SU-DHL-6 (cell line): ENCODE measurements at regions not wholly inside any gene's neighbourhood (a gene's known extent, or its start where the extent isn't known, plus 50 kb on each side); places are given as distances from the start of the nearest gene placed in this dataset.

Source experiments
- H2AFZ ChIP-seq: fragments of 200-600 bp; sonication (generic); 2 replicates; pipeline ENCODE4 v1.6.1; 2014; ENCODE audit warnings: low read depth, mild to moderate bottlenecking, moderate library complexity, mixed read lengths, antibody characterized with exemption, low read length; ENCODE audit not compliant: severe bottlenecking
- H3F3A ChIP-seq: fragments of 200-600 bp; shearing (Covaris generic); 2 replicates; pipeline ENCODE4 v1.6.0; 2016; ENCODE audit warnings: antibody characterized with exemption, mild to moderate bottlenecking; ENCODE audit not compliant: insufficient read depth
- H3K27ac ChIP-seq: fragments of 200-600 bp; sonication (generic); 2 replicates; pipeline ENCODE4 v1.5.1; 2016; ENCODE audit warnings: low read depth, mild to moderate bottlenecking, low read length, moderate library complexity, mixed read lengths
- H3K27me3 ChIP-seq: fragments of 200-600 bp; sonication (generic), shearing (Covaris generic); 2 replicates; pipeline ENCODE4 v1.6.0; 2014; ENCODE audit warnings: mild to moderate bottlenecking, low read length
- H3K36me3 ChIP-seq: fragments of 200-600 bp; sonication (generic); 2 replicates; pipeline ENCODE4 v1.6.1; 2014; ENCODE audit warnings: mild to moderate bottlenecking, low read length, mixed read lengths
- H3K4me2 ChIP-seq: fragments of 300-600, 200-600 bp; shearing (Covaris generic), sonication (generic); 2 replicates; pipeline ENCODE4 v1.6.0; 2014; ENCODE audit warnings: low read length, low read depth, mild to moderate bottlenecking; ENCODE audit not compliant: poor library complexity, severe bottlenecking
- H3K4me3 ChIP-seq: fragments of 200-600 bp; sonication (generic); 2 replicates; pipeline ENCODE4 v1.5.1; 2014; ENCODE audit warnings: antibody characterized with exemption, low read length, mild to moderate bottlenecking, mixed read lengths; ENCODE audit not compliant: insufficient read depth, poor library complexity, severe bottlenecking
- H3K79me2 ChIP-seq: fragments of 200-600 bp; sonication (generic); 2 replicates; pipeline ENCODE4 v1.6.1; 2014; ENCODE audit warnings: mild to moderate bottlenecking, low read length, moderate library complexity; ENCODE audit not compliant: insufficient read depth
- H3K9ac ChIP-seq: fragments of 200-600 bp; sonication (generic); 2 replicates; pipeline ENCODE4 v1.7.0; 2014; ENCODE audit warnings: mild to moderate bottlenecking, low read length
- H3K9me2 ChIP-seq: fragments of 200-600 bp; sonication (generic); replicated peaks from 2 replicates; pipeline ENCODE4 v1.6.1; 2014; ENCODE audit warnings: low read length; ENCODE audit not compliant: insufficient read depth
- H3K9me3 ChIP-seq: fragments of 200-600 bp; sonication (generic); 2 replicates; pipeline ENCODE4 v1.6.1; 2014; ENCODE audit warnings: low read length, mixed read lengths; ENCODE audit not compliant: insufficient read depth
- H4K20me1 ChIP-seq: fragments of 200-600 bp; sonication (generic); 2 replicates; pipeline ENCODE4 v1.6.1; 2014; ENCODE audit warnings: low read depth, mild to moderate bottlenecking, antibody characterized with exemption, low read length, moderate library complexity, mixed read lengths
- EZH2phosphoT487 ChIP-seq: fragments of 200-600 bp; sonication (generic), shearing (Covaris generic); conservative IDR thresholded peaks from 2 replicates; pipeline ENCODE4 v1.6.1; 2018; ENCODE audit warnings: mild to moderate bottlenecking, antibody characterized with exemption, low read length, moderate library complexity, mixed read lengths
- TF ChIP-seq, protein P1 (sequence below): fragments of 200-600 bp; sonication (generic); IDR thresholded peaks from one replicate; pipeline ENCODE4 v1.5.1; 2017; ENCODE audit warnings: antibody characterized with exemption, mild to moderate bottlenecking, low read length, moderate library complexity; ENCODE audit not compliant: insufficient read depth, poor library complexity, severe bottlenecking

DNA sequence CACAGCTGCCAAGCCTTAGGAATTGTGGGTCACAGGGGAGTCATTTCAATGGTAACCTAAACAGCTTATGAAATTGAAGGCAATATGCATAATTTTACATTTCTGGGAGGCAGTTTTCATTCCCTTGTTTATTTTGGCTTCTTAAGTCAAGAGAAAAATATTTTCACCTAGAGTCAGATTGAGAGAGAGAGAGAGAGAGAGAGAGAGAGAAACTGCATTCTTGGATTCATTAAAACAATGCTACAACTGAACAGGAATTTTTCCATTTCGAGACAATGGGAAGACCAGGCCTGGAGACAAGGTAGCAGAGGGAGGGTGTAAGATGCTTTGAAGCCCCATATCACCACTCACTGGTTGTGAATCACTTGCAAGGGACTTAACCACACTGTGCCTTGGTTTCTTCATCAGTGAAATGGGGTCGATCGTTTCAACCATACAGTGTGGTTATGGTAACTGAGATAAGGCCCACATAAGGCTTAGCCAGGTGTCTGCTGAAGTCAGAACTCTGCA, 224.7 kb upstream of the IRX3 start:
- TF ChIP-seq, protein P1, sequence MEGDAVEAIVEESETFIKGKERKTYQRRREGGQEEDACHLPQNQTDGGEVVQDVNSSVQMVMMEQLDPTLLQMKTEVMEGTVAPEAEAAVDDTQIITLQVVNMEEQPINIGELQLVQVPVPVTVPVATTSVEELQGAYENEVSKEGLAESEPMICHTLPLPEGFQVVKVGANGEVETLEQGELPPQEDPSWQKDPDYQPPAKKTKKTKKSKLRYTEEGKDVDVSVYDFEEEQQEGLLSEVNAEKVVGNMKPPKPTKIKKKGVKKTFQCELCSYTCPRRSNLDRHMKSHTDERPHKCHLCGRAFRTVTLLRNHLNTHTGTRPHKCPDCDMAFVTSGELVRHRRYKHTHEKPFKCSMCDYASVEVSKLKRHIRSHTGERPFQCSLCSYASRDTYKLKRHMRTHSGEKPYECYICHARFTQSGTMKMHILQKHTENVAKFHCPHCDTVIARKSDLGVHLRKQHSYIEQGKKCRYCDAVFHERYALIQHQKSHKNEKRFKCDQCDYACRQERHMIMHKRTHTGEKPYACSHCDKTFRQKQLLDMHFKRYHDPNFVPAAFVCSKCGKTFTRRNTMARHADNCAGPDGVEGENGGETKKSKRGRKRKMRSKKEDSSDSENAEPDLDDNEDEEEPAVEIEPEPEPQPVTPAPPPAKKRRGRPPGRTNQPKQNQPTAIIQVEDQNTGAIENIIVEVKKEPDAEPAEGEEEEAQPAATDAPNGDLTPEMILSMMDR: no peak
- TF ChIP-seq EZH2phosphoT487: no peak
- H3K4me2 ChIP-seq: no peak overlapping the region
- no peak overlapping the region for H3K4me3 ChIP-seq
- H3K9me2 ChIP-seq: no peaks in the 10 kb centered on the region
- no peak overlapping the region for H3K27ac ChIP-seq
- no peaks in the 10 kb centered on the region for H4K20me1 ChIP-seq
- no peak overlapping the region for H2AFZ ChIP-seq
- no peaks in the 10 kb centered on the region for H3K79me2 ChIP-seq
- no peaks in the 10 kb centered on the region for H3K9me3 ChIP-seq
- no peaks in the 10 kb centered on the region for H3K27me3 ChIP-seq
- no peak overlapping the region for H3K9ac ChIP-seq
- H3F3A ChIP-seq: no peaks in the 10 kb centered on the region
- H3K36me3 ChIP-seq: no peaks in the 10 kb centered on the region

DNA sequence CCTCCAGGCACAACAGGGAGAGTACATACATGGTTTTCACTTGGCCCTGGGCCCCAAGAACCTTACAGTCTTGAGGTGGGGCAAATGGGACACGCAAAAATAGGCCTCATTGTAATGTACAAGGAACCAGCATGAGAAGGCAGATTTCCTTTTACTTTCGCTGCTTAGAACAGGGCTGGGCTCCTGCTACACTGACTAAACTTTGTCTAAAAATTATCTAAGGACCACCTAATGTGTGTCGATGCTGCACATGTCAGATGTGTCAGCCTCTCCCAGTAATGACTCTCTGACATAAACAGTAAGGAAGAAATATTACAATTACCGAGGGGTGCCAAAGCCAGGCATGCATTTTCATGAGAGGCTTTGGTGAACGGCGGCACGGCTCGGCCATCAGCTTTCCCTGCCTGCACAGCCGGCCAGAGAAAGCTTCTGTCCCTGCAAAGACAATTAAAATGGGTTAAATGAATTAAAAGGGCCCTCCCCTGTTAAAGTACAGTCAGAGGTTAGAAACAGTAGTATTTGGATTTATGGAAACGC, 224.2 kb upstream of the IRX3 start:
- TF ChIP-seq, protein P1: no peak
- no peak for TF ChIP-seq EZH2phosphoT487
- Histone ChIP-seq H3K9me2 (no peaks in the 10 kb centered on the region), H3K9ac (no peak overlapping the region), H3K79me2 (no peaks in the 10 kb centered on the region), H3K36me3 (no peaks in the 10 kb centered on the region), H3K9me3 (no peaks in the 10 kb centered on the region), H3K27ac (no peak overlapping the region), H3K4me3 (no peak overlapping the region), H3K4me2 (no peak overlapping the region), H3F3A (no peaks in the 10 kb centered on the region), H3K27me3 (no peaks in the 10 kb centered on the region), H2AFZ (no peak overlapping the region), H4K20me1 (no peaks in the 10 kb centered on the region)

DNA sequence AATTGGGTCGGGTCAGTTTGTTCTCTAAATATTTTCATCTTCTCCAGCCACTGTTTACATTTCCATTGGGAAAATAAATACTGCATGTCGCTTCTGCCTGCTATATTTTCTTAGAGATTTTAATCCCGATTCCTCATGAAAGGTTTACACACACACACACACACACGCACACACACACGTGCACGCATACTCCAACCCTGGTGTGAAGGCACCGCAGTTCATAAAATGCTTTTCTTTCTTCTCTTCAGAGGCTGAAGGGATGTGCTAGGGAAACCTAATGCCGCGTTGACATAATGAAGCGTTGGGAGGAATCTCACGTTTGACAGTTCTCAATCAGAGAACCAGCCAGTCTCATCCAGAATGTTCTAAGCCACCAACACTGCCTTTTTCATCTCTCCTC, 222.9 kb upstream of the IRX3 start:
- Histone ChIP-seq H3F3A (no peaks in the 10 kb centered on the region), H3K9me2 (no peaks in the 10 kb centered on the region), H3K9ac (no peak overlapping the region), H3K36me3 (no peaks in the 10 kb centered on the region), H3K9me3 (no peaks in the 10 kb centered on the region), H3K4me3 (no peak overlapping the region), H2AFZ (no peak overlapping the region), H3K4me2 (no peak overlapping the region), H3K27ac (no peak overlapping the region), H4K20me1 (no peaks in the 10 kb centered on the region), H3K79me2 (no peaks in the 10 kb centered on the region), H3K27me3 (no peaks in the 10 kb centered on the region)
- TF ChIP-seq, protein P1: no peak
- no peak for TF ChIP-seq EZH2phosphoT487
